NCI-H2171 treated with DMSO at 0.1 percent for 48 hours (cell line): ENCODE measurements at regions not wholly inside any gene's neighbourhood (a gene's known extent, or its start where the extent isn't known, plus 50 kb on each side); places are given as distances from the start of the nearest gene placed in this dataset.
A peak's percentile ranks its signal among the peaks of the same experiment; 100 is the strongest.

ENCODE experiments used
- DNase-seq: peaks from one replicate; lab custom pipeline; 2025; lab: John Stamatoyannopoulos, UW

- DNase-seq, result no peak
These were observed 448.2 kb downstream of the RPS24 start for GRCh38 chr10:78481842-78482241.

GRCh38 chr10:78483641-78484040 is 450.0 kb downstream of the RPS24 start:
- no peak for DNase-seq

GRCh38 chr10:78489034-78489433 is 455.4 kb downstream of the RPS24 start:
- DNase-seq, result no peak

GRCh38 chr10:78491812-78492211 is 458.1 kb downstream of the RPS24 start:
- DNase-seq, result no peak

- DNase-seq, result no peak
These were observed 458.8 kb downstream of the RPS24 start for GRCh38 chr10:78492424-78492823.

GRCh38 chr10:78494179-78494578 is 460.5 kb downstream of the RPS24 start:
- DNase-seq, result no peak

GRCh38 chr10:78502210-78502936 is 468.7 kb downstream of the RPS24 start:
- DNase-seq, result no peak

- no peak for DNase-seq
These were observed 470.5 kb downstream of the RPS24 start for GRCh38 chr10:78504181-78504580.

- no peak for DNase-seq
These were observed 472.0 kb downstream of the RPS24 start for GRCh38 chr10:78505657-78506056.

GRCh38 chr10:78506614-78507013 is 473.0 kb downstream of the RPS24 start:
- no peak for DNase-seq

GRCh38 chr10:78507510-78508160 is 474.0 kb downstream of the RPS24 start:
- DNase-seq, result no peak

GRCh38 chr10:78508955-78509748 is 475.5 kb downstream of the RPS24 start:
- DNase-seq, result no peak

- DNase-seq, result peak; percentile 43
These were observed 477.1 kb downstream of the RPS24 start for GRCh38 chr10:78510566-78511323.

GRCh38 chr10:78511324-78512204 is 477.9 kb downstream of the RPS24 start:
- no peak for DNase-seq

GRCh38 chr10:78512205-78512550 is 478.5 kb downstream of the RPS24 start:
- no peak for DNase-seq

GRCh38 chr10:78513330-78513729 is 479.7 kb downstream of the RPS24 start:
- no peak for DNase-seq

GRCh38 chr10:78513986-78514385 is 480.3 kb downstream of the RPS24 start:
- no peak for DNase-seq

- no peak for DNase-seq
These were observed 480.8 kb downstream of the RPS24 start for GRCh38 chr10:78514459-78514858.

- DNase-seq, result no peak
These were observed 481.6 kb downstream of the RPS24 start for GRCh38 chr10:78515038-78515872.

GRCh38 chr10:78515873-78516153 is 482.1 kb downstream of the RPS24 start:
- DNase-seq, result no peak

GRCh38 chr10:78516236-78516635 is 482.6 kb downstream of the RPS24 start:
- DNase-seq, result no peak
